ENCODE measurements at regions not wholly inside any gene's neighbourhood (a gene's known extent, or its start where the extent isn't known, plus 50 kb on each side); places are given as distances from the start of the nearest gene placed in this dataset.
"Not testable (repeated sequence)": the region's sequence is repeated elsewhere in the genome, so short reads cannot be mapped to it uniquely, and the experiment has no call there.

GRCh38 chr7:137135654-137136350 lies 207.7 kb downstream of the PTN start:
- DNase-seq (ENCODE audit: insufficient read length, low spot score) (no peak), FAIRE-seq (no peak)
- no peak for TF ChIP-seq POLR2A (IDR thresholded peaks at IDR 0.05; ENCODE audit: low read depth, low read length)

DNA sequence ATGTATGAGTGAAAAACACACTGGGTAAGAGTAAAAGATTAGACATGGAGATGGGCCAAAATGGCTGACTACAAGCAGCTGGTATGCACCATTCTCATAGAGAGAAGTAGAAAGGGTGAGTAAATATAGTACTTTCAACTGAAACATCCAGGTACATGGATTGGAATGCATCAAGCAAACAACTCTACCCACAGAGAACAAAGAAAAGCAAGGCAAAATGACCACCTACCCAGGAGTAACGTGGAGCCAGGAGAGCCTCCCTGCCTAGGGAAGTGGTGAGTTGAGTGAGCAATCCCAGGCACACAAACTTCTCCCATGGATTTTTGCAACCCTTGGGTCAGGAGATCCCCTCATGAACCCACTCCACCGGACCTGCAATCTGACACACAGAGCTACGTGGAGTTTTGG lies 212.8 kb downstream of the PTN start:
- DNase-seq (ENCODE audit: insufficient read length, low spot score) (no peak), FAIRE-seq (no peak)
- TF ChIP-seq POLR2A (IDR thresholded peaks at IDR 0.05; ENCODE audit: low read depth, low read length): no peak

DNA sequence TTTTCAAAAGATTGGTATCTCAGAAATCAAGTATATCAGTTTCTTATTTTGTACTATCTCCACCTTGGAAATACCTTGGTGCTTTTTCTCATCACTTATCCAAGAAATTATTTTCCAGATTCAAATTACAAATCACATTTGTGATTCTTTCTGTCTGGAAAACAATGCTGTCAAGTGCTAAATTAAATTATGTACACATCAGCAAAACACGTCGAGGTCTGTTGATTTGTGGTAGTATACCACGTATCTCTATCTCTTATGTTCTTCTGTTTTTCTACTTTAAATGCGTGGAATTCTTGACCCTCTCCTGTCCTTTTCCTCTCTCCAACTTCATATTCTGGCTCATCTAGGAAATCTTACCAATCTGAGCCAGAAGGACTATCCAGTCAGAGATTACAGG lies 214.5 kb downstream of the PTN start:
- FAIRE-seq: no peak
- TF ChIP-seq POLR2A (IDR thresholded peaks at IDR 0.05; ENCODE audit: low read depth, low read length): no peak
- DNase-seq (ENCODE audit: insufficient read length, low spot score): no peak

DNA sequence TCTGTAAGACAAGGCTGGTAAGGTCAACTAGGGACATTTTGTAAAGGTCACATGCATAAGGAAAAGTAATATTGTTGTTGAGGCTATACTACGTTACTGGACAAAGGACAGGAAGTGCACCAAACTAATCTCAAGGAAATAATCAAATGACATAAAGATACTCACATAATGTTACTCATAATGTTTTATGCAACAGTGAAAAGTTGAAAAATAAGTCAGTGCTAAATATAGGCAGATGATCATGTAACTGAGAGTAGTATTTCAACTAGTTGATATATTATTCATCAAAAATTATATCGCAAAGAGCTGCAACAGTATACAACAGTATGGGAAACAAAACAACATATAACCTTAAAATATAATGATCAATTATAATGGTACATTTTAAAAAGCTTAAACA lies 215.7 kb downstream of the PTN start:
- TF ChIP-seq POLR2A (IDR thresholded peaks at IDR 0.05; ENCODE audit: low read depth, low read length): no peak
- DNase-seq (ENCODE audit: insufficient read length, low spot score): no peak
- FAIRE-seq: no peak

DNA sequence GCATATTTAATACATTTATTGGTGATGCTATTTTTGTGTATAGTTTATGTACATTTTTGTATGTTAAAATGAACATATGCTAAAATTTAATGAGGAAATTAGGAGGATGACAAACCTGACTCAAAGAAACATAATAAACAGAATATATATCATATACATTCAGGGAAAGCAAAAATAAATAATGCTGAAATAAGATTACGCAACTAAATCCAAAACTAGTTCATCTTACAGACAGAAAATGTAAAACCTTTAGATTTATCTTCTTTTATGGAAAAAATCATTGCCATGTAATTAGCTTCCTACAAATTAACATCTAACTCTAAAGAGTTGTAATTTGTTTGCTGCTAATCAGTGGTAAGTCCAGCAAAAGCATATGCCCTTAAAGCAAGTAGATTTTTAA lies 216.5 kb downstream of the PTN start:
- DNase-seq (ENCODE audit: insufficient read length, low spot score) (no peak), FAIRE-seq (no peak)
- no peak for TF ChIP-seq POLR2A (IDR thresholded peaks at IDR 0.05; ENCODE audit: low read depth, low read length)

DNA sequence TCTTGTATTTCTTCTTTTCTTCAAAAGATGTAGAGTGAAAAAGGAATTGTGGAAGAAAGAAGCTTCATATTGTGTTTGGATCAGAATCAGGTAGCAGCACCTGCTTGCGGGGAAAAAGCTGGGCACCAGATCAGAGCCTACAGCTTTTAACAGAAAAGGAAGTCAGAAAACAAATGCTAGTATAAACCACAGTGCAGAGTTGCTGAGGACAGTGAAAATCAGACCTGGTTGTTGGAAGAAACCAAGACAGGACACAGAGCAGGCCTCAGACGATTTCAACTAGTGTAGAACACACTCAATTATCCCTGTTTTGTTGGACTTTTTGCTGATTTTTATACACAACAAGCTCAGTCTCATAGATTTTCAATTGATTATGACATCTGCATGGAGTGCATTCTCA lies 221.4 kb downstream of the PTN start:
- FAIRE-seq: no peak

GRCh38 chr7:137120690-137121089 lies 222.8 kb downstream of the PTN start:
- no peak for TF ChIP-seq POLR2A (IDR thresholded peaks at IDR 0.05; ENCODE audit: low read depth, low read length)
- FAIRE-seq: no peak
- no peak for DNase-seq (ENCODE audit: insufficient read length, low spot score)

More for the DNA sequence above, 221.4 kb downstream of the PTN start:
- DNase-seq (ENCODE audit: insufficient read length, low spot score): no peak
- TF ChIP-seq POLR2A (IDR thresholded peaks at IDR 0.05; ENCODE audit: low read depth, low read length): no peak

DNA sequence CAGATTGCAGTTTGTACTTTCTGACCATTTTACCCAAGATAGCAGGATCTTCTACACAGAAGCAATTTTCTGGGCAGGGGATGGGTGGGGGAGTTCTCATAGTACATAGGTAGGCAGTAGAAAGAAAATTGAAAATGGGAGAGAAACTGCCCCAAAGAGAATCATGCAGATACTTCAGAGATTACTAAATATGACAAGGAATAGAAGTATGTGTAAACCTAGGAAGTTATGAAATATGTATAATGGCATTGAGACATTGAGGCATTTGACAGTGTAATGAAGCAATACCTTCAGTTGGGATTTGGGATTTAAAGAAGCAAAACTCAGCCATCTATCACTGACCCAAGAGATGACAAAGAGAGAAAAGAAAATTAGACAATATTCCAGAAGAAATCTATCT lies 233.0 kb downstream of the PTN start:
- FAIRE-seq (no peak), DNase-seq (ENCODE audit: insufficient read length, low spot score) (no peak)
- no peak for TF ChIP-seq POLR2A (IDR thresholded peaks at IDR 0.05; ENCODE audit: low read depth, low read length)

DNA sequence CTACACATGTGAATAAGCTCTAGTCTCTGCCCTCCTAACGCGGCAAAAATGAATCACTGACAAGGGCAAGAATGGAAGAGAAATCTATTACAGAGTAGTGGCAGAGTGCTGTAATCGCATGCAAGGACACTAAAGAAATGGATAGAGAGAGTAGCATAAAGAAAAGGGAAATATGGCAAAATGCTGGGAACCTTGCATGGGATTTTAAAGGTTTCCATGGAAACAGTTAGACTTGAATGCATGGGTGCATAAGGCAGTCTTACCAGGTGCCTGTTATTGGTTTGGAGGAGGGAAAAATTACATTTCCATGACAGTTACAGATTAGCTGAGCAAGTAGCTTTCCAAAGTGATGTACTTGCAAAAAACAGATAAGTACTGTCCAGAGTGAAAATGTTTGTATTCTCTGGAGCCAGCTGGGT lies 233.4 kb downstream of the PTN start:
- TF ChIP-seq POLR2A (IDR thresholded peaks at IDR 0.05; ENCODE audit: low read depth, low read length): no peak
- DNase-seq (ENCODE audit: insufficient read length, low spot score) (no peak), FAIRE-seq (no peak)

- not testable (repeated sequence) for DNase-seq (ENCODE audit: insufficient read length, low spot score); FAIRE-seq
These were observed 235.7 kb downstream of the PTN start for GRCh38 chr7:137107802-137108201.

DNA sequence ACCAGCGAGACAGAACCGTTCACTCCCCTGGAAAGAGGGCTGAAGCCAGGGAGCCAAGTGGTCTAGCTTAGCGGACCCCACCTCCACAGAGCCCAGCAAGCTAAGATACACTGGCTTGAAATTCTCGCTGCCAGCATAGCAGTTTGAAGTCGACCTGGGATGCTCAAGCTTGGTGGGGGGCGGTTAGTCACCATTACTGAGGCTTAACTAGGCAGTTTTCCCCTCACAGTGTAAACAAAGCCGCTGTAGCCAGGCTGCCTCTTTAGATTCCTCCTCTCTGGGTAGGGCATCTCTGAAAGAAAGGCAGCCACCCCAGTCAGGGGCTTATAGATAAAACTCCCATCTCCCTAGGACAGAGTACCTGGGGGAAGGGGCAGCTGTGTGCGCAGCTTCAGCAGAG lies 235.1 kb downstream of the CHRM2 start:
- DNase-seq (ENCODE audit: insufficient read length, low spot score); FAIRE-seq: not testable (repeated sequence)

DNA sequence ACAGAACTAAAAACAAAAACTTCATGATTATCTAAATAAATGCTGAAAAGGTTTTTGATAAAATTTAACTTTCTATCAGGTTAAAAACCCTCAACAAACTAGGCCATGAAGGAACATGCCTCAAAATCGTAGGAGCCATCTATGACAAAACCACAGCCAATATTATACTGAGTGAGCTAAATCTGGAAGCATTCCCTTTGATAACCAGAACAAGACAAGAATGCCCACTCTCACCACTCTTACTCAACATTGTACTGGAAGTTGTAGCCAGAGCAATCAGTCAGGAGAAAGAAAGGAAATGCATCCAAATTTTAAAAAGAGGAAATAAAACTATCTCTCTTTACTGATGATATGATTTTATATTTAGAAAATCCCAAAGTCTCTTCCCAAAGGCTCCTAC lies 228.7 kb downstream of the CHRM2 start:
- no peak for FAIRE-seq

GRCh38 chr7:137096607-137097006 lies 228.2 kb downstream of the CHRM2 start:
- no peak for FAIRE-seq
- no peak for TF ChIP-seq POLR2A (IDR thresholded peaks at IDR 0.05; ENCODE audit: low read depth, low read length)

More for the DNA sequence above, 228.7 kb downstream of the CHRM2 start:
- no peak for TF ChIP-seq POLR2A (IDR thresholded peaks at IDR 0.05; ENCODE audit: low read depth, low read length)
- no peak for DNase-seq (ENCODE audit: insufficient read length, low spot score)

GRCh38 chr7:137093198-137093597 lies 224.7 kb downstream of the CHRM2 start:
- FAIRE-seq: no peak
- no peak for DNase-seq (ENCODE audit: insufficient read length, low spot score)

More at GRCh38 chr7:137096607-137097006, 228.2 kb downstream of the CHRM2 start:
- no peak for DNase-seq (ENCODE audit: insufficient read length, low spot score)

DNA sequence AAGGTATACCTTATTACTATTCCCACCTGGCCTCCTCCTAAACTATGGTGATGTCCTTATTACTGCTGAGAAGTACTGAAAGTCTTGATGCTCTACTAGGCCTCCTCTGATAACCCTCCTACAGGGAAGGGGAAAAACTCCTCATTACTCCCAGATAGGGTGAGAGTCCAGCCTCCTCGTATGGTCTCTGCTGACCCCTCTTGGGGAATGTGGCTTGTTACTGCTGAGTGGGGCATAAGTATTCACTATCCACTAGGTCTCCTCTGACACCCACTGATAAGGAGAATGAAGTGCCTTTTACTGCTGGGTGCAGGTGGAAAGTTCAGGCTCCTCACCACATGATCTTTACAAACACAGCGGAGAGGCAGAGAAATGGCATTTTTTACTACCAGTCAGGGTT lies 222.9 kb downstream of the CHRM2 start:
- DNase-seq (ENCODE audit: insufficient read length, low spot score): no peak
- no peak for FAIRE-seq
- TF ChIP-seq POLR2A (IDR thresholded peaks at IDR 0.05; ENCODE audit: low read depth, low read length): no peak

More at GRCh38 chr7:137093198-137093597, 224.7 kb downstream of the CHRM2 start:
- no peak for TF ChIP-seq POLR2A (IDR thresholded peaks at IDR 0.05; ENCODE audit: low read depth, low read length)

DNA sequence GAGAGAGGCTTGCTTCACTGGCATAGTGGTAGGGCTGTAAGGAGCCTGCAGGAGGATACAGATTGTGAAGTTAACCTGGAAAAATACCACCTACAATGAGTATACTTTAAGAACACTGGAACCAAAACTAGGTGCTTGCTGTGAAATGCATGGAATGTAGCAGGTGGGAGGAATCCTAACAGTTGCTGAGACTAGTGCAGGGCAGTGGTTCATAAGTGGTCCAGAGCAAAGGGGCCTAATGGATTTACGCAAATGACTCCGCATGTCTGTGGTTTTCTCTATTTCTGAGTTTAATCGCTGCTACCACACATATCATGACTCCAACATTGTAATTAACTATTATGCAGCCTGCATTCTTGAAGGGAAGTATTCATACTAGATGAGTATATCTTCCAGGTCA lies 218.4 kb downstream of the CHRM2 start:
- DNase-seq (ENCODE audit: insufficient read length, low spot score): no peak
- no peak for FAIRE-seq
- no peak for TF ChIP-seq POLR2A (IDR thresholded peaks at IDR 0.05; ENCODE audit: low read depth, low read length)

Data from H54 (cell line).